HUES48 (cell line): ENCODE measurements at regions not wholly inside any gene's neighbourhood (a gene's known extent, or its start where the extent isn't known, plus 50 kb on each side); places are given as distances from the start of the nearest gene placed in this dataset.

ENCODE experiments used
- H3K27ac ChIP-seq: one replicate; pipeline ENCODE4 v1.7.0; 2013; ENCODE audit warnings: low read depth, low read length, inconsistent platforms
- H3K27me3 ChIP-seq: 2 replicates; pipeline ENCODE4 v1.6.1; 2013; ENCODE audit warnings: mild to moderate bottlenecking, low read length; ENCODE audit not compliant: control insufficient read depth, insufficient read depth
- H3K36me3 ChIP-seq: 2 replicates; pipeline ENCODE4 v1.6.1; 2013; ENCODE audit warnings: low read length; ENCODE audit not compliant: control insufficient read depth, insufficient read depth
- H3K4me1 ChIP-seq: 2 replicates; pipeline ENCODE4 v1.6.1; 2013; ENCODE audit warnings: mild to moderate bottlenecking, low read length; ENCODE audit not compliant: control insufficient read depth, insufficient read depth
- H3K4me3 ChIP-seq: 2 replicates; pipeline ENCODE4 v1.5.1; 2013; ENCODE audit warnings: mild to moderate bottlenecking, low read depth, low read length
- H3K9ac ChIP-seq: 2 replicates; pipeline ENCODE4 v1.6.1; 2013; ENCODE audit warnings: mild to moderate bottlenecking, low read depth, low read length, moderate library complexity
- H3K9me3 ChIP-seq: 2 replicates; pipeline ENCODE4 v1.6.1; 2013; ENCODE audit warnings: low read length; ENCODE audit not compliant: control insufficient read depth, insufficient read depth

- Histone ChIP-seq H3K9ac (no peak overlapping the region), H3K27me3 (no peaks in the 10 kb centered on the region), H3K36me3 (no peaks in the 10 kb centered on the region), H3K9me3 (no peaks in the 10 kb centered on the region), H3K27ac (no peak overlapping the region), H3K4me1 (peaks cover 12% of the 10 kb centered on the region; the same call in 1 of the 2 replicates), H3K4me3 (no peak overlapping the region)
These were observed 1560.6 kb upstream of the SLC39A10 start for GRCh38 chr2:194096402-194096801.

- H3K36me3 ChIP-seq = no peaks in the 10 kb centered on the region
- H3K27ac ChIP-seq = no peak overlapping the region
- no peak overlapping the region for H3K4me3 ChIP-seq
- H3K9ac ChIP-seq = no peak overlapping the region
- H3K4me1 ChIP-seq = peaks cover 12% of the 10 kb centered on the region; the same call in 1 of the 2 replicates
- no peaks in the 10 kb centered on the region for H3K9me3 ChIP-seq
- no peaks in the 10 kb centered on the region for H3K27me3 ChIP-seq
These were observed 1561.7 kb upstream of the SLC39A10 start for GRCh38 chr2:194095359-194095758.

- no peak overlapping the region for H3K27ac ChIP-seq
- no peak overlapping the region for H3K4me3 ChIP-seq
- no peaks in the 10 kb centered on the region for H3K27me3 ChIP-seq
- H3K9ac ChIP-seq = no peak overlapping the region
- no peaks in the 10 kb centered on the region for H3K9me3 ChIP-seq
- H3K36me3 ChIP-seq = no peaks in the 10 kb centered on the region
- H3K4me1 ChIP-seq = peaks cover 26% of the 10 kb centered on the region
These were observed 1566.6 kb upstream of the SLC39A10 start for GRCh38 chr2:194090251-194090905.

- Histone ChIP-seq H3K4me1 (peaks cover 17% of the 10 kb centered on the region), H3K27ac (no peak overlapping the region), H3K9ac (no peak overlapping the region)
These were observed 1569.7 kb upstream of the SLC39A10 start for GRCh38 chr2:194087089-194087958.

GRCh38 chr2:194086129-194086528 is 1570.9 kb upstream of the SLC39A10 start:
- H3K4me3 ChIP-seq = no peak overlapping the region

More at GRCh38 chr2:194087089-194087958, 1569.7 kb upstream of the SLC39A10 start:
- H3K4me3 ChIP-seq = no peak overlapping the region
- no peaks in the 10 kb centered on the region for H3K36me3 ChIP-seq
- no peaks in the 10 kb centered on the region for H3K27me3 ChIP-seq
- 0 out of 2 replicates have a peak, but pooled peaks cover 5% of the 10 kb centered on the region for H3K9me3 ChIP-seq

DNA sequence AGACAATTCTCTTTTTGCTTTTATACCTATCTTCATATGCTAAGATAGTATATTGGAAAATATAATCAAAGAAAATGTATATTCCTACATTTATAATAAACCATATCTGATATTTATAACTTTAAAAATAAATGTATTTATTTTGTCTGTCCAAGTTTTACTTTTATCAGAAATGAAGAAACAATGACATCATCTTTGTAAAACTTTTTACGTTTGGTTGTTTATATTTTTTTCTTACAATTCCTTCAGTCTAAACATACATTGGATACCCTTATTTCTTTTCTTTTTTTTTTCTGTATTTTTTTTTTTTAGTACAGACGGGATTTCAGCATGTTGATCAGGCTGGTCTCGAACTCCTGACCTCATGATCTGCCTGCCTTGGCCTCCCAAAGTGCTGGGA is 1577.0 kb upstream of the SLC39A10 start:
- no peaks in the 10 kb centered on the region for H3K27me3 ChIP-seq
- no peaks in the 10 kb centered on the region for H3K4me1 ChIP-seq
- no peak overlapping the region for H3K4me3 ChIP-seq
- H3K27ac ChIP-seq = no peak overlapping the region
- 0 out of 2 replicates have a peak, but pooled peaks cover 5% of the 10 kb centered on the region for H3K9me3 ChIP-seq
- H3K36me3 ChIP-seq = no peaks in the 10 kb centered on the region
- no peak overlapping the region for H3K9ac ChIP-seq

More at GRCh38 chr2:194086129-194086528, 1570.9 kb upstream of the SLC39A10 start:
- H3K4me1 ChIP-seq = peaks cover 14% of the 10 kb centered on the region
- no peaks in the 10 kb centered on the region for H3K27me3 ChIP-seq
- no peaks in the 10 kb centered on the region for H3K36me3 ChIP-seq
- no peak overlapping the region for H3K27ac ChIP-seq
- H3K9ac ChIP-seq = no peak overlapping the region
- H3K9me3 ChIP-seq = 0 out of 2 replicates have a peak, but pooled peaks cover 5% of the 10 kb centered on the region

DNA sequence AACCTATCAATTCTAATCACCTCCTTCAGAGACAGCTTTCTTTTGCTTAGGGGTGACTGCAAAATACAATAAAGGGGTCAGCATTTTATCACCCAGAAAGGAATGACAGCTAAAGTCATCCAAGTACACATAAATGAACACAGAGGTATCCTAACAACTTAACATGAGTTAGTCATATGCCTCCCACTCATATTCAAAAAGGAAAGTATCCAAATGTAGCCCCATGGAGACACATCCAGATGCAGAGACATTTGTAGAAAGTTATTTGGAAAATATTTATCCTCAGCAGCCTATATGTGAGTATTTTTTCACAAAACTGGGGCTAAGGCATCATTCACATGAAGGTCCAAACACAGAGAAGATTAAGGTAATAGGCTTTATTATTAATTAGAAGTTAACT is 1579.7 kb upstream of the SLC39A10 start:
- no peaks in the 10 kb centered on the region for H3K36me3 ChIP-seq
- H3K4me3 ChIP-seq = no peak overlapping the region
- no peak overlapping the region for H3K9ac ChIP-seq
- H3K9me3 ChIP-seq = no peaks in the 10 kb centered on the region
- no peaks in the 10 kb centered on the region for H3K27me3 ChIP-seq
- H3K4me1 ChIP-seq = no peaks in the 10 kb centered on the region
- H3K27ac ChIP-seq = no peak overlapping the region

- Histone ChIP-seq H3K4me3 (no peak overlapping the region), H3K9ac (no peak overlapping the region), H3K27me3 (no peaks in the 10 kb centered on the region), H3K27ac (no peak overlapping the region), H3K4me1 (no peaks in the 10 kb centered on the region), H3K9me3 (no peaks in the 10 kb centered on the region; the same call in 1 of the 2 replicates), H3K36me3 (no peaks in the 10 kb centered on the region)
These were observed 1594.6 kb upstream of the SLC39A10 start for GRCh38 chr2:194062401-194062800.

DNA sequence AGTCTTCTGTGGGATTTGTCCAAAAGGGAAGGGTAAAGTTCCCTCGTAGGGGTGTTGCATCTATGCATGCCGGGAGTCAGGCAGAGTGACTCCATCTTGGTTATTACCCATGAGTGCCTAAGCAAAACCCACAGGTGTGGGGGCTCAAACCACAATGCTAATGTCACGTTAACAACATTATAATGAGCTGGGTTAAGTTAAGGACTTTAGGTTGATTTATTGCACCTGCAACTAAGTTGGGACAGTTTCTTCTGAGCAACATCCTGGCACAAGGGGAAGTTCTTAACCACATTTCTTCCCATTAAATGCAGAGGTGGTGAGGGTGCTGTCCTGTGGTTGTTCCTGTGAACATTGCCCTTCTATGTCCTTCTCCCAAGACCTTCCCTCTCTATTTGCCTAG is 1596.8 kb upstream of the SLC39A10 start:
- Histone ChIP-seq H3K4me3 (no peak overlapping the region), H3K27ac (no peak overlapping the region), H3K27me3 (no peaks in the 10 kb centered on the region), H3K36me3 (no peaks in the 10 kb centered on the region), H3K9me3 (no peaks in the 10 kb centered on the region; the same call in 1 of the 2 replicates), H3K4me1 (no peaks in the 10 kb centered on the region), H3K9ac (no peak overlapping the region)

- Histone ChIP-seq H3K4me1 (no peaks in the 10 kb centered on the region), H3K27ac (no peak overlapping the region), H3K4me3 (no peak overlapping the region), H3K36me3 (no peaks in the 10 kb centered on the region), H3K27me3 (no peaks in the 10 kb centered on the region), H3K9me3 (peaks cover 3% of the 10 kb centered on the region; the same call in 1 of the 2 replicates), H3K9ac (no peak overlapping the region)
These were observed 1602.7 kb upstream of the SLC39A10 start for GRCh38 chr2:194054313-194054712.

GRCh38 chr2:194044321-194044720 is 1612.7 kb upstream of the SLC39A10 start:
- H3K4me3 ChIP-seq = no peak overlapping the region
- H3K27me3 ChIP-seq = no peaks in the 10 kb centered on the region
- H3K4me1 ChIP-seq = no peaks in the 10 kb centered on the region
- no peaks in the 10 kb centered on the region for H3K36me3 ChIP-seq
- no peak overlapping the region for H3K27ac ChIP-seq
- no peak overlapping the region for H3K9ac ChIP-seq
- peaks cover 8% of the 10 kb centered on the region for H3K9me3 ChIP-seq
